ENCODE measurements at regions not wholly inside any gene's neighbourhood (a gene's known extent, or its start where the extent isn't known, plus 50 kb on each side); places are given as distances from the start of the nearest gene placed in this dataset.

GRCh38 chr18:76553715-76554546, 58.9 kb upstream of the ZNF516 start (continued):
- TF ChIP-seq SAP30 (IDR thresholded peaks at IDR 0.05; ENCODE audit: insufficient read depth, insufficient replicate concordance, low read length) (no peak), NRF1 (IDR thresholded peaks at IDR 0.05; ENCODE audit: low read depth, low read length) (no peak), TEAD4 (IDR thresholded peaks at IDR 0.05; ENCODE audit: low read depth, low read length) (no peak), NANOG (IDR thresholded peaks at IDR 0.05; ENCODE audit: insufficient read depth, low read depth, low read length, poor library complexity, severe bottlenecking) (no peak), JUND (IDR thresholded peaks at IDR 0.05; ENCODE audit: low read length) (no peak), CHD2 (IDR thresholded peaks at IDR 0.05; ENCODE audit: low read length) (no peak), RAD21 (IDR thresholded peaks at IDR 0.05 in 1 of 2, conservative IDR thresholded peaks at IDR 0.05 in 1 of 2; ENCODE audit: low read depth in 2 of 2, low read length in 2 of 2) (no peak), PHF8 (conservative IDR thresholded peaks at IDR 0.05; ENCODE audit: low read depth, low read length) (no peak)
- TF ChIP-seq, protein P1, sequence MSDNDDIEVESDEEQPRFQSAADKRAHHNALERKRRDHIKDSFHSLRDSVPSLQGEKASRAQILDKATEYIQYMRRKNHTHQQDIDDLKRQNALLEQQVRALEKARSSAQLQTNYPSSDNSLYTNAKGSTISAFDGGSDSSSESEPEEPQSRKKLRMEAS (IDR thresholded peaks at IDR 0.05): no peak

Measured in H1 (cell line).